NCI-H69 (cell line): ENCODE measurements at regions not wholly inside any gene's neighbourhood (a gene's known extent, or its start where the extent isn't known, plus 50 kb on each side); places are given as distances from the start of the nearest gene placed in this dataset.

Experiments
- DNase-seq: peaks from one replicate; lab custom pipeline; 2025; lab: John Stamatoyannopoulos, UW

DNA sequence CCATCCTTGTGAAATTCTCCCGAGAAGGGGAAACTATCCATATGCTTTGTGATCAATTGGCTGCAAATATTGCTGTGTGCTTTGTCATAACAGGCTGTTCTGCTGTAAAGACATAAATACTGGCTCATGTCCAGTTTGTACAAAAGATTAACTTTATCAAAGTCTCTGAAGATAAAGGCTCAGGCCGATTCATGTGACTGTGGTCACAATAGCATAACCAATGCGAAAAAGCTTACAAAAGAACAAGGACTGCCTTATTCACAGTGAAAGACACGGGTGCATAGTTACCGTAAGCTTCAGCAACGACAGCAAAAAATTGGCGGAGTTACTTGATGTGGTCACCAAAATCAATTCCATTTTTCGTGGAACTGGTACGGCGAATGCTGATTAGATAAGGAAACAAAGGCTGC, 173.6 kb upstream of the CHRM3 start:
- DNase-seq = no peak

DNA sequence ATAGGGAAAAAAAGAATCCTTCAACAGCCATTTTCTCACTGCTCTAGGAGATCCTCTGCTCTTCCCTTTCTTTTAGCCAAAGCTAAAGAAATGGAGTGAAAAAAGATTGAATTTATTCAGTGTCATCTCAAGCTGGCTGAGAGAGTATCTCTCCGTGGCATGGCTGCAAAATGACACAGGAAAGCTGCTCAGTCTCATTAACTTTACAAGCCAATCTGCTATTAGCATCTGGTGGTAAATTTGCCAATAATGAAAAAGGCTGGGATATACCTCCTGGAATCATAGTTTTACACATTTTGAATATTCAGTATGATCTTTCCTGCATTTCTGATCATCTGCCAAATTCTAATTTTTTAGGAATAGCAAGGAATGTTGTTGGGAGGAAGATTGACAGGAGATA, 176.8 kb upstream of the CHRM3 start:
- DNase-seq = no peak

DNA sequence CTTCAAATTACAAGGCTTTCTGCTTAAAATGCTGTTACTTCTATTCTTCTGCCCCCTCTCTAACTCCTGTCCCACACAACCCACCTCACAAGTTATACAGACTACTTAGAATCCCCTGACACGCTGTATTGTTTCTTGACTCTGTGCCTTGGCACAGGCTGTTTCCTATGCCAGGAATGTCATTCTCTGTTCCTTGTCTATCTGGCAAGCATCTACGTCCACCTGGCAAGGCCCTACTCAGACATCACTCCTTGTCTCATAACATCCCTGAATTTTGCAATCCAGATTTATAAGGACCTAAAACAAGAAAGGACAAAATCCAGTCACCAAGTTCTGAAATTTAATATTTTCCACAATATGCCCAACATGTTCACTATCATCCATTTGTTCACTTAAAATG, 182.0 kb upstream of the CHRM3 start:
- no peak for DNase-seq

DNA sequence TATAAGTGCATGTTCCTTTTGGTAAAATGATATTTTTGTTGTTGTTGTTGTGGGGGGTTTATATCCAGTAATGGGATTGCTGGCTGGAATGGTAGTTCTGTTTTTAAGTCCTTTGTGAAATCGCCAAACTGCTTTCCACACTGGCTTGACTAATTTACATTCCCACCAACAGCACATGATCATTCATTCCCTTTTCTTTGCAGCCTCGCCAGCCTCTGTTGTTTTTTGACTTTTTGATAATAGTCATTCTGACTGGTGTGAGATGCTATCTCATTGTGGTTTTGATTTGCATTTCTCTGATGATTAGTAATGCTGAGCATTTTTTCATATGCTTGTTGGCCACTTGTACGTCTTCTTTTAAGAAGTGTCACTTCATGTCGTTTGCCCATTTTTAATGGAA, 188.5 kb upstream of the CHRM3 start:
- no peak for DNase-seq

DNA sequence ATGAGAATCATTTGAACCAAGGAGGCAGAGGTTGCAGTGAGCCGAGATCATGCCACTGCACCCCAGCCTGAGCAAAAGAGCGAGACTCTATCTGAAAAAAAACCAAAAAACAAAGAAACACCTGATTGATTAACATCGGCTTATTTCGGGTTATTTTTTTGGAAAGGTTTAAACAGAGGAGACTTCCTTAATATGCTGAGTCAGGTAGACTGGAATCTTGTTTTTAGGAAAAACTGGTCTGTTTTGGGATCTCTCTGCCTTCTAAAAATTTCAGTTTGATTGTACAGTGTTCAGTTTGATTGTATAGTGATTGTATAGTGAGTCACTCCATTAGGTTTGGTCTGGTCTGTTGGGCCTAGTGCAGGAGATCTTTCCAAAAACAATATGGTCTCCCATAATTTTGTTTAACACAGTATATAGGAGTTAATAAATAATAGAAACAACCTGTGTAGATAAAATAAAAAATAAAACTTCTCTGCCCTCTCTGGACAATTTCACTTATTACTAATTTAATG, 196.3 kb upstream of the CHRM3 start:
- DNase-seq = no peak

DNA sequence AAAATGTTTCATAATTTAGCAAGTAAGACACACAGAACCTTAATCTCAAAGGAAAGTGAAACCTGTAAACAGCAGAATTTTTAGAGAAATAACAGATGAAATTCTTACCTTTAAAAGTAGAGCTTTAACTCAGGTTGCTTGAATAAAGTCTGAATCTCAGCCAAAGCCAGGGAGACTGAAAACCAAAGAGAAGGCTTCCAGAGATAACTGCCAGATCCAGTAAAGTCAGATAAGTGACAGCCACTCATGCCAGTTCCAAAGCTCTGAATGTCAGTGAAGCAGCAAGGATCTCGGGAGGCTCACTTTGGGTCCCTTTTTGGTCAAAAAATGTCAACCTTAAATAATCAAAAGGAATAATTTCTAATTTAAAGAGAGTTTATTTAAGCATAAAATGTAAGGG, 199.9 kb upstream of the CHRM3 start:
- no peak for DNase-seq

DNA sequence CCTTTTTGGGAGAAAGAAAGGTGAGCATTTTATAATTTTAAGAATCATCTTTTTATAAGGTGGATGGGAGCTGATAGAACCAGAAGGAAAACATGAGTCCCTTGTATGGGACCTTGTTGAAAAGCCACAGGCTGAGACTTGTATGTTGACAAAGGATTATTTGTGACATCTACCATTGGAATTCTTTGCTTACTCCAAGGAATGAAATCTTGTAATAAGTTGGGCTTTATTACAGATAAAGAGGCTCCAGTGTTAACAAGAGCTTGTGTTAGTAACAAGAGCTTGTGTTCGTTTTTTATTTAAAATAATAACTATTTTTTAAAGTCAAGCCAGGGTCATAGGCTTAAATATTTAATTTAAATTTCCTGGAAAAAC, 201.1 kb upstream of the CHRM3 start:
- no peak for DNase-seq

DNA sequence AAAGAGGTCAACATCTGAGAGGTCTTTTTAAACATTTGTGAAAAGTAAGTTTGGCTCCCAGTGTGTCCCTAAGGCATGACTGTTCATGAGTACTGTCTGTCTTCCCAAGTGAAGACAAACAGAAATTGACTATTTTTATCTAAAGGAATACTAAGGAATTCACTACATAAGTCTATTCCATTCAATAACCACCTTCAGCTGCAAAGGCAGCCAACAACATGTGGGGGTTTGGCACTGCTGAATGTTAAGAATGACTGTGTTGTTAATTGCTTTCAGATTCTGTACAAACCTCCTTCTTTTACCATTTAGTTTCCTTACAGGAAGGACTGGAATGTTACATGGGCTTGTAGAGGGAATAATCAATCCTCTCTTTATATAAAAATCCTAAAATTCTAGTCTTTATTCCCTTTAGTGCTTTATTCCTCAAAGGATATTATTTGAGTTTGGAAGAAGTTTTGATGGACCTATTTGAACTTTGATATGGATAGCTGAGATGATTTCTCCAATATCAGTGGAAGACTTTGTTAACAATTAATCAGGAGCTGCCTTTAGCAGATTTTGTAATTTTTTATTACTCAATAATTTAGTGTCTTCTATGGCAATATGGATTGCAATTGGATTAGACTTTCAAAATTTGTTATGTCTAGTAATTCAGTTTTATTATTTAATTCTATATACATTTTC, 201.7 kb upstream of the CHRM3 start:
- DNase-seq = no peak

DNA sequence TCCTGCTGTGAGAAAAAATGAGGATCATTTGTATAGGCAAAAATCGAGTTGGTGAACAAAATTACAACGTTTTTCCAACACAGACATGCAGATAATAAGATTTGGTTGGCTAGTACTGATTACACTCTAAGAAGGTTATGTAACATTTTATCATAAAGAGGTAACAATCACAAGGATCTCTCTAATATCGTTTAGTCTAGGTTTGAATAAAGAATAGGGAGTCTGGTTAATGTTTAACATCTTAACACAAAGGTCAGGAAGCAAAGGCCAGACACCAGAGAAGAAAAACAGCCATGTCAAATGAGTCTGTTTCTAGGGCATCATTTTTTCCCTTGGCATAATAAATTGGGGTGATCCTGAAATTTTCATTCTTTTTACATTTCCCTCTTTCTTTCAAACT, 207.4 kb upstream of the CHRM3 start:
- no peak for DNase-seq

DNA sequence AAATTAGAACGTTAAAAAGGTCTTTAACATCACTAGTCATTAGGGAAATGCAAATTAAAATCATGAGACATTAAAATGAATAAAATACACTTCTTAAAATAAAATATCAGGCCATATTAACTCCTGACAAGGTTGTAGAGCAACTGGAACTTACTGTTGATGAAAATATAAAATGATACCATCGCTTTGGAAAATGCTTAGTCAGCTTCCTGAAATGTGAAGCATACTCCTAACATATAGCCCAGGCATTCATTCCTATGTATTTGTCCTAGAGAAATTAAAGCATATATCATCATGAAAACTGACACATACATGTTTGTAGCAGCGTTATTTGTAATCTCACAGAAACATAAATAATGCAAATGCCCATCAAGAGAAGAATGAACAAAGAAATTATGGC, 211.5 kb upstream of the CHRM3 start:
- no peak for DNase-seq

DNA sequence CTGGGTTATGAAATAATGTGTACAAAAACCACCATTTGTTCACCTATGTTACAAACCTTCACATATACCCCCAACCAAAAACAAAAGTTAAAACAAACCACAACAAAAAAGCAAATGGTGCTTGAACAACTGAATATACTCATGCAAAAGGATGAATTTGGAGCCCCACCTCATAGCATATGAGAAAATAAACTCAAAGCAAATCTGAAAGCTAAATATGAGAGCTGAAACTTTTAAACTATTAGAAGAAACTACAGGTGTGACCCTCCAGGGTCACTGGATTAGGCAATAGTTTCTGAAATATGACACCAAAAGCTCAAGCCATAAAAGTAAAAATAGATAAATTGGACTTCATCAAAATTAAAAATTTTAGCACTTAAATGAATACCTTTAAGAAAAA, 215.5 kb upstream of the CHRM3 start:
- DNase-seq = no peak

DNA sequence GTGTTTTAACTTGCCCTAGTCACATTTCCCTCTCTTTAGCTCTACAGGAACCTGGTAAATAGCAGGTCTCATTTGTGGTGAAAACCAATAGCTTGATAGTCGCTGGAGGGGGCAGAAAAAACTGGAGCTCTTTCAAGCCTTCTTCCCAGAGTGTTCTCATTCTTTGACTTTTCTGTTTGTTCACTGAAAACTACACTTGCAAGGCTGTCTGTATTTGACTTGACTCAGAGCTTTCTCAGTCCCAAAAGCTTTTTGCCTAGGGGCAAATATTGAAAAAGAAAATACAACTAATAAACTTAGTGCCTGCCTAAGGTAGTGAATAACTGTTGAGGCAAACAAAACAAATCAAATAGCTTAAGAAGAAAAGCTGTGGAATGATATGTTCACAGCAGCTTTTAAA, 217.1 kb upstream of the CHRM3 start:
- no peak for DNase-seq

DNA sequence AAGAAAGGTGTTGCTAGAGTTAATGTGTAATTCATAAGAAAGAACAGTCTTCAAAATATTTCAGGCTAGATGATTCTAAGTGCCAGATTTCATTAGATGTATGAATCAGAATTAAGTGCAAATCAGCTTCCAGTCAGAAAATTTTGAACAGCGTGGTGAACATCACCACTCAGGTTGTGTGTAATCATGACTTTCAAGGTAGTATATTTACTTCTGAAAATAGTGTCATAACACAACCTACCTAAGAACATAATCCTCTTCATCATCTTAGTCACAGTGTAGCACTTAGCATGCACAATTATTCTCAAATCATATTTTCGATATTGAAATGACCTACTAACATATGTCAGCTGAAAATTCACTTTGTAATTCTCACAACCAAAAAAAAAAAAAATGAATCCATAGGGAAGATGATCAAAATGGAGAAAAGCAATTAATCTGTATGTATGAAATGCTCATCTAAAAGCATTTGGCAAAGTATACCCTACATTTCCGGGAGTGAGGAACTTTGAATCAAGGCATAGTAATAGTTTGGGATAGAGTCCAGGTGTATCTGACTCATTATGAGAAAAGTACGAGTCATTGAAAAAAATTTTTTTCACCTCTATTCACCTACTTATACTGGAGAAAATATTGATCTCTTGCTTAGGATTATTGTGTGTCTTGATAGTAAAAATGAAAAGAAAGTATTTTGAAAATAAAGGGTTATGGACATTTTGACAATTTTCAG, 221.8 kb upstream of the CHRM3 start:
- no peak for DNase-seq

DNA sequence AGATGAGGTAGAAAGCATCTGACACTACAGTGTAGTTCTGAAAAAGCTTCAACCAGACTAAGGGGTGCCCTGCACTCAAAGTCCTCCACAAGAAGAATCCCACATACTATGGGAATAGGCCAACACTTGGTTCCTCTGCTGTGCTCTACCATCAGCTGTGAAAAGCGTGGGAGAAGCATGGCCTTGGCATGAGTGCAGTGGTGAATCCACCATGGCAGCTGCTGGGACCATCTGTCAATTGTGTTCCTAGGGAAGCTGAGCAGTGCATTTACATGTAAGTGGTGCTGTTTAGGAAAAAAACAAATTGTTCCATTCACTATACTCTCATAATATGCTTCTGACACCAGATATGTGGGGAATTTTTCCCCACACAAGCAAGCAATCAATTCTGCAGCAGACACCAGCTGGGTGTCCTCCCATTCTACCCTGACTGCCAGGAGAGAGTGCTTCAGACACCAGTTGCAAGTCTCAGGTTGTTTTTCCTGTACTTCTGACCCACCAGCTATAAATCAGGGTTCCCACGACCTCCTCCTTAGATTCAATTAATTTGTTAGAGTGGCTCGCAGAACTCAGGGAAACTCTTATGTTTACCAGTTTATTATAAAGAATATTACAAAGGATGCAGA, 230.8 kb upstream of the CHRM3 start:
- DNase-seq = no peak

DNA sequence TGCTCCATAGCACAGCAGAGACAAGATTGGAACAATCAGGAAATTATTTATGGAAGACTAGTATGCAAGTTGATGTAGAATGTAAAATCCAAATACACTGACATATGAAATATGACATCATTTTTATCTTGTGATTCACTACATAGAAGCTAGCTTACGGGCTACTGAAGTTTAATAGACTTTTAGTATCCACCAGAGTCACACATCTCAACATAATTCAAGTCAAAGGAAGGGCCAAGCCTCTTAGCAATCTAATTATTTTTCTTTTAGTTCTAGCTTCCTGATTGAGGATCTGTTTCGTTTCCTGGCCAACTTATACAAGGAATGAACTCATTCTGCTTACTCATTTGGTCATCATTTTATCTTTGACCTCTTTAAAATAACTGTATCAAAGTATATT, 234.4 kb upstream of the CHRM3 start:
- no peak for DNase-seq

DNA sequence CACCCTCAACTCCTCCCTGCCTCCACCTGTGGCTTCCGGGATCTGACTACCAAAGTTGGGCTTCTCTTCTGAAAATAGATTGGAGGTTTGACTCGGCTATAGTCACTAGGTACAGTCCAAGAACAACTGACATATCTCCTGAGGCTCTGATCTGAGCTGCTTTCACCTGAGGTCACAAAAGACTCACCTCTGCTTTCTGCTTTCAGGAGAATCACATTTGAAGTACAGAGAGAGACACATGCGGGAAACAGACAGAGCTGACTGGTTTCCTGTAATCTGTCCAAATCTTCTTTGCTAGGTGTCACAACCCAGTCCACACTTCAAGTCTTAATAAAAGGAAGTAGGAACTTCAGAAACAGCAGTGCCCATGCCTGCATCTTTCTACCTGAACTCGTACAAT, 245.4 kb upstream of the CHRM3 start:
- no peak for DNase-seq

DNA sequence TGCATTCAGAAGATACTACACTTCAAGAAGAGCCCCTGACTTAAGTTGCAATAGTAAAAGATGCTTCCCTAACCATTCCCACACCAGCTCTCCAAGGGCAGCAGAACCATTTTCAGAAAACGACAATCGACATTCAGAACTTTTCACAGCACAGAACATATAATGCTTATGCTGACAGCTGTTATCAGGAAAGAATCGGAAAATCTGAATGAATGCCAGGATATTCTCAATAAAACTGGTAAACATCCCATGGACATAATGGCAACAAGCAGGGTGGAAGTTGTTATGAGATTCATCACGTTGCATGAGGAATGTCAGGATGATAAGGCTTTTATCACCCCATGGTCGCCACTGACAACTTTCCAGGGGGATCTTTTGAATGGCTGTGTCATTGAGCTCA, 246.6 kb upstream of the CHRM3 start:
- DNase-seq = no peak

DNA sequence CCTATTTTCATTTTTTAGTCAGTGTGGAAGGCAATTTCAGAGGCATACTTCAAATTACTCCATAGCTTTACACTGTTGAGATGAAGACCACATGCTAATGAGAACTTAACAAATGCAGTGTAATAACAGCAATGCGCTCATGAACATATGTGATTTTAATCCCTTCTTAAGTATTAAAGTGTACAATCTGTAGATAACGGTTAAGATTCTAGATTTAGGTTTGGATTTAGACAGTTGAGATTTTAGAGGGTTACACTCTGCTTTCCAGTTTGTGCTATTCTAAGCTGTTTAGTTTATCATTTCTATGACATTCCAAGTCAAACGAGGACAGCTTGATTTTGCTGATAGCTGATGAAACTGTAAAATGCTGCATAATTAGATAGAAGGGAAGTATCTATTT, 257.8 kb upstream of the CHRM3 start:
- no peak for DNase-seq

DNA sequence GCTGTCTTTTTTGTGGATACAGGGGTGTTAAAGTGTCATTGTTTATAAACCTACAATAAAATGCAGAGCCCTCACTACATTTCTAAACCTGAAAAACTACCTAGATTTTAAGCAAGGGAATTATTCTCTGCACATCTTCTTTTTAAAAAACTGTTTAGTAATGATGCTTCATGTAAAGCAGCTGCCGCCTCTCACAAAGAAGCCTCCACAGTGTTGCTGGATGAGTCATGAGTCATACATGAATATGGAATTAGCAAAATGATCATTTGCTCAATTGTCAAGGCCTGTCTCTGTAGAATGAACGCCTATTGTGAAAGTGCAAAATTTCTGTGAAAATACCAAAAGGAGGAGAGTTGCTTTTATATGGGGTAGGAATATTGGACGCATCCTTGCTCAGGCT, 259.5 kb upstream of the CHRM3 start:
- DNase-seq = no peak

DNA sequence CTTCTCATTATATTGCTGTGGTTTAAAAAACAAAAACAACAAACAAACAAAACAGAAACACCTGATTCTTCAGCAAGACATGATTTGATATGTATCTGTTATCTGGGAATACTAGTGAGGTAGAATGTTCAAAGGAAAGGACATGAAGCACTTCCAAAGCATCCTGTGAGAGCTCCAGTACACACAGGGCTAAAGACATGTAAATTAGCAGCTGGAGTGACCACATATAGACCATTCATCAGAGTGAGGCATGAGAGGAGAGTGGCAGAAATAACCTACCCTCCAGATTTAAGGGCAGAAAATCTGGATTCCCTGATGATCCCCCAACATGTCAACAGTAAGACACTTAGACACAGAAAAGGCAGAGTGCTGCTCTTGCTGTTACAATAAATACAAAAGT, 260.5 kb upstream of the CHRM3 start:
- DNase-seq = no peak

DNA sequence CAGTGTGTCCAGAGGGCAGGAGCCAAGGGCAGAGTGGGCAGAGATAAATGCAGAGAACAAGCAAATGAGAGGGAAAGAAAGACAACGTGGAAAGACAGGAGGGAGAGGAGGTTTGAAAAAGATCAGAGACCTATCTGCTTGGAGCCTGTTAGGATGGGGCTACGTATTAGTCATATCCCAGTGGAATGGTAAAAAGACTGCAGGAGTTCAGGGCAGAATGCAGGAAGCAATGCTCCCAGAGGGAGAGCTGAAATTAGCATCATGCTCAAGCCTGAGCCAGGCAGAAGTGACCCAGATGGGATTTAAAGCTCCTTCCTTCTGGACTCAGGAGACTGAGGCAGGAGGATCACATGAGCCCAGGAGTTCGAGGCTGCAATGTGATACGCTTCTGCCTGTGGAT, 261.3 kb upstream of the CHRM3 start:
- DNase-seq = no peak

DNA sequence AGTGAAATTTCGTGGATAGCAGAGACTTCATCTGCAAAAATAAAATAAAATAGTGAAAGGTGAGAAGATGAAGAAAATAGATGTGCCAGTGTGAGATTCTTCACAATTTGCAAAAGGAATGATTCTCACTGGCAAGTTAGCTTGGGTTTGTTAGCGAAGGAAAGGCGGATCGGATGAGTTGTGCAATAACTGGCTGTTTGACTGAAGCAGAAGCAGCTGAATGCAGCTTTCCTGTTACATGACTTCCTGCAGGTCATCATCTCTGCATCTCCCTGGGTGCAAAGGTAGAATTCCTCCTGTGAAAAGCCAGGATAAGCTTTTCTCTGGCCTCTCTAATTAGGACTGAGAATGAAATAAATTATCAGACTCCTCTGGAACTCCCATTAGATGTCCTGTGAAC, 263.1 kb upstream of the CHRM3 start:
- no peak for DNase-seq

DNA sequence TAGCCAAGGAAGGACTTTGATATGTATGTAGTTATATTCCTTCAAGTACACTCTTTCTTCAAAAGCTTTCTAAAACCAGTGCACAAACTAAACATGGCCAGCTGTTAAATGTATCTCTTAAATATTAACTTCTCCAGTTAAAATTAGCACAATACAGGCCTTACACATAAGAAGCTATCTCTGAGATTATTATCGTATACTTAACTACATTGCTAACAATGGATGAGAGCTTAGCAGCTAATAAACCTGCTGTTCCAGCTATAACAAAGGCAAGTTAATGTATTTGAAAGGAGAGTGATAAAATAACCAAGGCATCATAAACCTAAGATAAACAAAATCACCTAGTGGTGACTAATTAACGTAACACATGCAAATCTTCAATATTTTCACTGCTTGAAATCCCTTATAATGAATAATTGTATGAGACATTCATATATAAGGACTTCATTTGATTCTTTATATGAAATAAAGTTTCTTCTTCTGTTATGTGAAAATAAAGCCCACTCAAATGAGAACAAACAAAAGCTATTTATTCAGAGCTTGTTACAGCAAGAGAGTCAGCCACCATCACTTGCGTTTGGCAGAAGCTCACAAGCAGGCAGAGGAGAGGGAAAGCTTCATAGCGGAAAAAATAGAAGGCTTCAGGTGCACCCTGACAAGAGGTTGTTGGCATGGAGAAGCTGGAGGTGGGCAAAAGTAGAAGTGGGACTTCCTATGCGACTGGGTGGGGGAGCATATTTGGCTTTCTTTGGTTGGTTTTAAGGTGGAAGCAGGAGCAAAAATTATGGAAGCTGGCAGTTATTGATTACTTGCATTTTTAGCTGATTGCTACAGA, 274.1 kb upstream of the CHRM3 start:
- DNase-seq = no peak
